HUES6 (cell line): ENCODE measurements at regions not wholly inside any gene's neighbourhood (a gene's known extent, or its start where the extent isn't known, plus 50 kb on each side); places are given as distances from the start of the nearest gene placed in this dataset.

Source experiments
- H3K27ac ChIP-seq: 2 replicates; pipeline ENCODE4 v1.7.0; 2013; ENCODE audit warnings: low read depth, mild to moderate bottlenecking, low read length, inconsistent platforms
- H3K27me3 ChIP-seq: 2 replicates; pipeline ENCODE4 v1.6.1; 2013; ENCODE audit warnings: low read length; ENCODE audit not compliant: control insufficient read depth, insufficient read depth
- H3K36me3 ChIP-seq: 2 replicates; pipeline ENCODE4 v1.6.1; 2013; ENCODE audit warnings: low read length; ENCODE audit not compliant: control insufficient read depth, insufficient read depth
- H3K4me1 ChIP-seq: 2 replicates; pipeline ENCODE4 v1.6.1; 2013; ENCODE audit warnings: low read length; ENCODE audit not compliant: control insufficient read depth, insufficient read depth
- H3K4me3 ChIP-seq: 2 replicates; pipeline ENCODE4 v1.5.1; 2013; ENCODE audit warnings: low read depth, low read length
- H3K9ac ChIP-seq: one replicate; pipeline ENCODE4 v1.6.1; 2013; ENCODE audit warnings: mild to moderate bottlenecking, low read length
- H3K9me3 ChIP-seq: 2 replicates; pipeline ENCODE4 v1.6.1; 2013; ENCODE audit warnings: low read depth, low read length; ENCODE audit not compliant: control insufficient read depth, insufficient read depth

- Histone ChIP-seq H3K9ac (no peak overlapping the region), H3K4me1 (peaks cover 20% of the 10 kb centered on the region), H3K9me3 (no peaks in the 10 kb centered on the region), H3K4me3 (no peak overlapping the region), H3K27ac (no peak overlapping the region), H3K27me3 (peaks cover 12% of the 10 kb centered on the region; the same call in 1 of the 2 replicates), H3K36me3 (no peaks in the 10 kb centered on the region)
Measured at GRCh38 chr15:66848686-66849392, 146.8 kb downstream of the SMAD6 start.

DNA sequence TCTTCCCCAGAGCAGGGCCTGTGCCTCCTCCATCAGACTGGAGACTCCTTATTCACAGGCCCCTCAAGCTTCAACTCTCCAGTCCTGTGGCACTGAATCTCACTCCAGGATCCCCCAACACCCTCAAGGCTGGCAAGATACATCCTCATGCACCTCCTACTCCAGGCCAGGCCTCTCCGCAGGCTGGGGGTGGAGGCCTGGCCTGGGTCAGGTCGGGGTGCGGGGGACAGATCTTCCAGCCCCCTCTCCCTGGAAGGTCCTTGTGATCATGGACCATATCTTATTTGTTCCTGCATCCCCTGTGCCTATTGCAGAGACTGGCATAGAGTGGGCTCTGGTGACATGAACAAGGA lies 147.3 kb downstream of the SMAD6 start:
- H3K27me3 ChIP-seq: peaks cover 11% of the 10 kb centered on the region; the same call in 1 of the 2 replicates
- H3K36me3 ChIP-seq: no peaks in the 10 kb centered on the region
- peak overlapping the region; percentile 41; the same call in 1 of the 2 replicates for H3K27ac ChIP-seq
- peaks cover 24% of the 10 kb centered on the region for H3K4me1 ChIP-seq
- H3K4me3 ChIP-seq: no peak overlapping the region
- no peaks in the 10 kb centered on the region for H3K9me3 ChIP-seq
- peak overlapping the region; percentile 32 for H3K9ac ChIP-seq

- Histone ChIP-seq H3K4me3 (no peak overlapping the region), H3K9ac (peak overlapping the region; percentile 32), H3K9me3 (no peaks in the 10 kb centered on the region), H3K4me1 (peaks cover 27% of the 10 kb centered on the region), H3K27ac (peak overlapping the region; percentile 41; the same call in 1 of the 2 replicates), H3K36me3 (no peaks in the 10 kb centered on the region), H3K27me3 (peaks cover 11% of the 10 kb centered on the region; the same call in 1 of the 2 replicates)
Measured at GRCh38 chr15:66849746-66850077, 147.7 kb downstream of the SMAD6 start.

DNA sequence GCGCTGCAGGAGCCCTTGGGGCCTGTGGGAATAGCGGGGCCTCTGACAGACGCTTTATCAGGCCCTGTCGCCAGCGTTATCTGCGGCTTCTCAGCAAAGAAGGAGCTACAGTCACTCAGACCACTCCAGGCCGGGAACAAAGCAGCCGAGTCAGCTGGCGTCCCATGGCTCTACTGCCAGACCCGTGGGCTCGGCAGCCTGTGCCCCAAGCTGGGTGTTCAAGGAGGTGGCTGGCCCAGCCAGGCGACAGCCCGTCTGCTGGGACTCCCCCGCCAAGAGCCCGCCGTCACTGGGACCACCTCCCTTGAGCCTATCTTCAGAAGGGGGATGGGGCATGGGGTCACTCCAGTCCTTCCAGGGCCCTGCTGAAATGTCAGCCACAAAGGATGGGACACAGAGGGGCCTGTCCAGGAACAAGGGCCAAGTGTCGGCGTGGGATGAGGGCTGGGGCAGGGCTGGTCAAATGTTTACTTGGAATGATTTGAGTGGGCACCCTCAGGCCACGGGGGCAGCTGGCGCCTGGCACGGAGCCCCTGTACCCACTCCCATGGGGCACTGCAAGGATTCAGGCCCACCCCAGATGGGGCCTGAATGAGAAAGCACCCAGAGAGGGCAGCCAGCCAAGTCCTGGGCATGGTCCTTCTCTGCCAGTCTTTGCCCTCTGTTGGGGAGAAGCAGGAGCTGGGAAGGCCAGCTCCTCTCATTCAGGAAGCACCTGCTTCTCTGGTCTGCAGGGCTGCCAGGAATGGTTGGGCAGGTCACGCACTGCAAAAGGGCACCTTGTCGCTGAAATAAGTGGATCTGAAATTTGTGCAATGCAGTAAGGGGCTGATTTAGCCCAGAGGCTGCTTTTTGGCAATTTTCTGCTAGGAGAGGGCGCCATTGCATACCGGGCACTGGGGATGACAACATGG lies 148.3 kb downstream of the SMAD6 start:
- Histone ChIP-seq H3K27me3 (peaks cover 11% of the 10 kb centered on the region; the same call in 1 of the 2 replicates), H3K4me3 (no peak overlapping the region), H3K36me3 (no peaks in the 10 kb centered on the region), H3K4me1 (peaks cover 27% of the 10 kb centered on the region), H3K27ac (peak overlapping the region; percentile 41; the same call in 1 of the 2 replicates), H3K9me3 (no peaks in the 10 kb centered on the region), H3K9ac (peak overlapping the region; percentile 32)

GRCh38 chr15:66850996-66851310 lies 148.9 kb downstream of the SMAD6 start:
- Histone ChIP-seq H3K4me1 (peaks cover 27% of the 10 kb centered on the region), H3K9ac (no peak overlapping the region), H3K27me3 (peaks cover 11% of the 10 kb centered on the region; the same call in 1 of the 2 replicates), H3K4me3 (no peak overlapping the region), H3K27ac (no peak overlapping the region), H3K9me3 (no peaks in the 10 kb centered on the region), H3K36me3 (no peaks in the 10 kb centered on the region)

GRCh38 chr15:66851311-66852063 lies 149.5 kb downstream of the SMAD6 start:
- Histone ChIP-seq H3K27ac (no peak overlapping the region), H3K4me3 (no peak overlapping the region), H3K4me1 (peaks cover 27% of the 10 kb centered on the region), H3K9ac (peak overlapping the region; percentile 25), H3K9me3 (no peaks in the 10 kb centered on the region), H3K36me3 (no peaks in the 10 kb centered on the region), H3K27me3 (peaks cover 11% of the 10 kb centered on the region; the same call in 1 of the 2 replicates)

GRCh38 chr15:66852064-66852905 lies 150.2 kb downstream of the SMAD6 start:
- Histone ChIP-seq H3K36me3 (no peaks in the 10 kb centered on the region), H3K27ac (no peak overlapping the region), H3K9me3 (no peaks in the 10 kb centered on the region), H3K9ac (peak overlapping the region; percentile 25), H3K27me3 (peaks cover 11% of the 10 kb centered on the region; the same call in 1 of the 2 replicates), H3K4me1 (peaks cover 27% of the 10 kb centered on the region), H3K4me3 (no peak overlapping the region)

- no peaks in the 10 kb centered on the region for H3K36me3 ChIP-seq
- H3K4me1 ChIP-seq: peaks cover 27% of the 10 kb centered on the region
- H3K4me3 ChIP-seq: no peak overlapping the region
- H3K9me3 ChIP-seq: no peaks in the 10 kb centered on the region
- peaks cover 11% of the 10 kb centered on the region; the same call in 1 of the 2 replicates for H3K27me3 ChIP-seq
- no peak overlapping the region for H3K27ac ChIP-seq
- no peak overlapping the region for H3K9ac ChIP-seq
Measured at GRCh38 chr15:66854012-66854965, 152.3 kb downstream of the SMAD6 start.

GRCh38 chr15:66855041-66855440 lies 153.0 kb downstream of the SMAD6 start:
- no peak overlapping the region for H3K9ac ChIP-seq
- peaks cover 27% of the 10 kb centered on the region for H3K4me1 ChIP-seq
- H3K27me3 ChIP-seq: peaks cover 11% of the 10 kb centered on the region; the same call in 1 of the 2 replicates
- H3K9me3 ChIP-seq: no peaks in the 10 kb centered on the region
- H3K36me3 ChIP-seq: no peaks in the 10 kb centered on the region
- no peak overlapping the region for H3K4me3 ChIP-seq
- H3K27ac ChIP-seq: no peak overlapping the region
